ENCODE measurements at regions not wholly inside any gene's neighbourhood (a gene's known extent, or its start where the extent isn't known, plus 50 kb on each side); places are given as distances from the start of the nearest gene placed in this dataset.

- TF ChIP-seq YY1 (IDR thresholded peaks at IDR 0.05; ENCODE audit: insufficient read depth, insufficient read length) (no peak), SUZ12 (IDR thresholded peaks at IDR 0.05; ENCODE audit: extremely low read depth, insufficient read depth, insufficient read length) (no peak)
Measured at GRCh38 chr14:49512147-49512551, 74.0 kb downstream of the RPS29 start.
